BLaER1 (cell line): ENCODE measurements at regions not wholly inside any gene's neighbourhood (a gene's known extent, or its start where the extent isn't known, plus 50 kb on each side); places are given as distances from the start of the nearest gene placed in this dataset.
A peak's percentile ranks its signal among the peaks of the same experiment; 100 is the strongest.

Source experiments
- H3K27ac ChIP-seq: shearing (Covaris generic); formaldehyde crosslinking; 2 replicates; pipeline ENCODE4 v1.8.1; 2022
- H3K27me3 ChIP-seq: shearing (Covaris generic); formaldehyde crosslinking; 2 replicates; pipeline ENCODE4 v1.8.1; 2022
- H3K36me3 ChIP-seq: shearing (Covaris generic); formaldehyde crosslinking; 2 replicates; pipeline ENCODE4 v1.8.1; 2022
- H3K4me1 ChIP-seq: shearing (Covaris generic); formaldehyde crosslinking; 2 replicates; pipeline ENCODE4 v1.8.1; 2022
- H3K4me2 ChIP-seq: shearing (Covaris generic); formaldehyde crosslinking; 2 replicates; pipeline ENCODE4 v1.8.1; 2022
- H3K4me3 ChIP-seq: shearing (Covaris generic); formaldehyde crosslinking; 2 replicates; pipeline ENCODE4 v1.8.1; 2022
- H3K9ac ChIP-seq: shearing (Covaris generic); formaldehyde crosslinking; 2 replicates; pipeline ENCODE4 v1.8.1; 2022
- H3K9me3 ChIP-seq: shearing (Covaris generic); formaldehyde crosslinking; 2 replicates; pipeline ENCODE4 v1.8.1; 2022
- H4K20me1 ChIP-seq: shearing (Covaris generic); formaldehyde crosslinking; 2 replicates; pipeline ENCODE4 v1.8.1; 2022
- Cebpa-rat ChIP-seq: shearing (Covaris generic); IDR thresholded peaks from 2 replicates; pipeline ENCODE4 v1.8.1; 2022

DNA sequence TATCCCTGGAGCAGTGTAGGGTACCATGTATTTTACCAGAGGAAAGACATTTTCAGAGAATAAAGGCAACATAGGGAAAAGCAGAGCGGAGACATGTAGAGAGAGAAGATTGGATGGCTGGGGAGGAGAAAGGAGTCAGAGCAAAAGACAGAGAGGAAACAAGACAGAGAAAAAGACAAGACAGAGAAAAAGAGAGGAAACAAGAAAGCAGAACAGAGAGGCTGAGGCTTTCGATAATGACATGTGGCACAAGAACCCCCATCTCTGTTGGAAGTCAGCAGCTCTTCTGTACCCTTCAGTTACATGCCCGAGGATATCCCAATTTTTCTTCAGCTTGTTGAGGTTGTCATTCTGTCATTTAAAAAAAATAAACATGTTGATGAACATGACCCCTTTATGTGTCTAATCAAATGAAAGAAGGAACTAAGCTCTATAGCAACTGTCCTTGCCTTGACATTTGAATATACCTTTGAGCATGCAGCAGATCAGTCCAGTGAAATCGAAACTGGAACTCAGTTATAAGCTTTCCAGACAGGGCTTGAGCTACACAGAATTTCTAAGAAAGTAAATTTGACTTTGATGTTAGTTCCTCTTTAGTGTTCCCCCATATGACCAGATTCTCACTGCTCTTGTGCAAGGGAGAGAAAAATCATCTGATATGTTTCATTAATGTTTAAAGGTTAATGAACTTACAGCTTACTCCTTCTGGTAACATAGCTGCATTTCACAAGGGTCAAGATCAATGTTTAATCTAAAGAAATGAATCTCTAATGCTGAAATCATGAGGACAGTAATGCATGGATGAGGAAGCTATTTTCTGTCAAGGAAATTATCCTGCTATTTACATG is 75.1 kb upstream of the SP4 start:
- Histone ChIP-seq H3K4me2 (peak overlapping the region; percentile 52), H3K9ac (peak overlapping the region; percentile 9; the same call in 1 of the 2 replicates), H3K4me3 (no peak overlapping the region; the same call in 1 of the 2 replicates), H3K4me1 (peaks cover 18% of the 10 kb centered on the region), H3K27ac (peak overlapping the region; percentile 35), H4K20me1 (no peaks in the 10 kb centered on the region), H3K9me3 (no peaks in the 10 kb centered on the region), H3K27me3 (no peaks in the 10 kb centered on the region), H3K36me3 (no peaks in the 10 kb centered on the region)
- TF ChIP-seq Cebpa-rat = no peak

DNA sequence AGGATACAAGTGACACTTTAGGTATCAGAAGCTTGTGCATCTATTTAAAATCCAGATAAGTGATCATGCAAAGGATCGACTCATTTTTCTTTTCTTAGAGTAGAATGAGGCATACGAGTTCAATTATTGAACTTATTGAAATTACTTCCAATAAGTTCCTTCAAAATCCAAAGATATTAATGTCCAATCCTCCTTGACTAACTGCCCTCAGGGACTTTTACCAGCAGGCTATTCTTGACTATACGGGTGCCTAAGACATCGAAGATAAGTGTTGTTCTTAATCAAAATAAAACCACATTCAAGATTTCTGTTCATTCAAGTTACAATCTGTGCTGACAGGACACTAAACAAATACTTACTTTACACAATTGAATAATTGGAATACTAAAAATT is 74.5 kb upstream of the SP4 start:
- Histone ChIP-seq H3K9ac (no peak overlapping the region), H3K27ac (no peak overlapping the region)
- no peak for TF ChIP-seq Cebpa-rat

DNA sequence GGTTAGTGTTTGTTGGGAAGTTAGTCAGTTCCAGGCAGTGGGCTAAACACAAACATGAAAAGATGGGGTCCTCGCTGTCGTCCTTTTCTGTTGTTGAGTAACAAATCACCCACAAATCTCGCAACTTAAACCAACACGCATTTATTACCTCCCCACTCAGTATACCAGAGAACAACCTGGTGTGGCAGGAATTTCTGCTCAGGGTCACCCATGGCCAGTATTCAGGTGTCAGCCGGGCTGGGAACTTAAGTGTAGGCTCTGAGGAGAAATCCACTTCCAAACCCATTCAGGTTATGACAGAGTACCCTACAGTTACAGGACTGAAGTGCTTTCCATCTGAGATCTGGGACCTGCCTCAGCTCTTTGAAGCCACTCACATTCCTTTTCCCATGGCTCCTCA is 73.6 kb upstream of the SP4 start:
- Histone ChIP-seq H3K4me2 (no peak overlapping the region), H4K20me1 (no peaks in the 10 kb centered on the region), H3K27ac (no peak overlapping the region), H3K9ac (no peak overlapping the region), H3K9me3 (no peaks in the 10 kb centered on the region), H3K27me3 (no peaks in the 10 kb centered on the region), H3K36me3 (no peaks in the 10 kb centered on the region), H3K4me3 (no peak overlapping the region), H3K4me1 (peaks cover 18% of the 10 kb centered on the region)
- no peak for TF ChIP-seq Cebpa-rat

More for the DNA sequence above, 74.5 kb upstream of the SP4 start:
- no peaks in the 10 kb centered on the region for H3K36me3 ChIP-seq
- peaks cover 18% of the 10 kb centered on the region for H3K4me1 ChIP-seq
- H3K4me3 ChIP-seq = no peak overlapping the region
- H3K9me3 ChIP-seq = no peaks in the 10 kb centered on the region
- peak overlapping the region; percentile 52 for H3K4me2 ChIP-seq
- no peaks in the 10 kb centered on the region for H3K27me3 ChIP-seq
- no peaks in the 10 kb centered on the region for H4K20me1 ChIP-seq

GRCh38 chr7:21355406-21355874 is 72.4 kb upstream of the SP4 start:
- H3K27ac ChIP-seq = no peak overlapping the region
- H3K4me2 ChIP-seq = peak overlapping the region; percentile 6; the same call in 1 of the 2 replicates
- H3K9me3 ChIP-seq = no peaks in the 10 kb centered on the region
- no peak overlapping the region for H3K4me3 ChIP-seq
- H4K20me1 ChIP-seq = no peaks in the 10 kb centered on the region
- peaks cover 18% of the 10 kb centered on the region for H3K4me1 ChIP-seq
- TF ChIP-seq Cebpa-rat = no peak
- no peaks in the 10 kb centered on the region for H3K36me3 ChIP-seq
- no peaks in the 10 kb centered on the region for H3K27me3 ChIP-seq
- H3K9ac ChIP-seq = no peak overlapping the region

GRCh38 chr7:21356616-21357015 is 71.3 kb upstream of the SP4 start:
- Histone ChIP-seq H3K27ac (no peak overlapping the region), H3K9ac (no peak overlapping the region), H3K9me3 (no peaks in the 10 kb centered on the region), H3K4me2 (no peak overlapping the region), H3K36me3 (no peaks in the 10 kb centered on the region), H3K27me3 (no peaks in the 10 kb centered on the region), H3K4me1 (peaks cover 18% of the 10 kb centered on the region), H4K20me1 (no peaks in the 10 kb centered on the region), H3K4me3 (no peak overlapping the region)
- no peak for TF ChIP-seq Cebpa-rat

GRCh38 chr7:21357151-21358097 is 70.5 kb upstream of the SP4 start:
- no peak overlapping the region for H3K4me3 ChIP-seq
- H3K4me2 ChIP-seq = no peak overlapping the region
- H3K36me3 ChIP-seq = no peaks in the 10 kb centered on the region
- H3K27ac ChIP-seq = no peak overlapping the region
- no peaks in the 10 kb centered on the region for H3K9me3 ChIP-seq
- H3K9ac ChIP-seq = no peak overlapping the region
- no peaks in the 10 kb centered on the region for H4K20me1 ChIP-seq
- H3K4me1 ChIP-seq = peaks cover 14% of the 10 kb centered on the region
- no peaks in the 10 kb centered on the region for H3K27me3 ChIP-seq
- TF ChIP-seq Cebpa-rat = no peak

GRCh38 chr7:21358648-21359047 is 69.2 kb upstream of the SP4 start:
- Histone ChIP-seq H3K9ac (no peak overlapping the region), H3K9me3 (no peaks in the 10 kb centered on the region), H4K20me1 (no peaks in the 10 kb centered on the region), H3K4me2 (no peak overlapping the region), H3K36me3 (no peaks in the 10 kb centered on the region), H3K27me3 (no peaks in the 10 kb centered on the region), H3K4me3 (no peak overlapping the region), H3K4me1 (peaks cover 10% of the 10 kb centered on the region), H3K27ac (no peak overlapping the region)
- TF ChIP-seq Cebpa-rat = no peak

GRCh38 chr7:21359163-21359562 is 68.7 kb upstream of the SP4 start:
- no peak overlapping the region for H3K9ac ChIP-seq
- no peaks in the 10 kb centered on the region for H4K20me1 ChIP-seq
- peaks cover 10% of the 10 kb centered on the region for H3K4me1 ChIP-seq
- H3K4me2 ChIP-seq = no peak overlapping the region
- no peak for TF ChIP-seq Cebpa-rat
- no peak overlapping the region for H3K4me3 ChIP-seq
- H3K27ac ChIP-seq = no peak overlapping the region
- H3K36me3 ChIP-seq = no peaks in the 10 kb centered on the region
- H3K9me3 ChIP-seq = no peaks in the 10 kb centered on the region
- H3K27me3 ChIP-seq = no peaks in the 10 kb centered on the region

GRCh38 chr7:21361413-21362125 is 66.3 kb upstream of the SP4 start:
- Histone ChIP-seq H3K4me3 (no peak overlapping the region), H3K4me2 (no peak overlapping the region), H3K9me3 (no peaks in the 10 kb centered on the region), H3K27me3 (no peaks in the 10 kb centered on the region), H3K4me1 (no peaks in the 10 kb centered on the region), H3K9ac (no peak overlapping the region), H3K27ac (no peak overlapping the region), H3K36me3 (no peaks in the 10 kb centered on the region), H4K20me1 (no peaks in the 10 kb centered on the region)
- no peak for TF ChIP-seq Cebpa-rat
